Dermis microvascular lymphatic vessel endothelial cell (primary cell): ENCODE measurements at regions not wholly inside any gene's neighbourhood (a gene's known extent, or its start where the extent isn't known, plus 50 kb on each side); places are given as distances from the start of the nearest gene placed in this dataset.

Experiments used
- DNase-seq, 2 donors: peaks; one replicate each; pipeline versions ENCODE4 v3.0.0 to v3.0.0-alpha.2; 2010; ENCODE audit warnings: low read depth in 2 of 2

GRCh38 chr13:29905845-29906244 is 55.4 kb upstream of the UBL3 start:
- peak; percentile 17 to 76 for DNase-seq

DNA sequence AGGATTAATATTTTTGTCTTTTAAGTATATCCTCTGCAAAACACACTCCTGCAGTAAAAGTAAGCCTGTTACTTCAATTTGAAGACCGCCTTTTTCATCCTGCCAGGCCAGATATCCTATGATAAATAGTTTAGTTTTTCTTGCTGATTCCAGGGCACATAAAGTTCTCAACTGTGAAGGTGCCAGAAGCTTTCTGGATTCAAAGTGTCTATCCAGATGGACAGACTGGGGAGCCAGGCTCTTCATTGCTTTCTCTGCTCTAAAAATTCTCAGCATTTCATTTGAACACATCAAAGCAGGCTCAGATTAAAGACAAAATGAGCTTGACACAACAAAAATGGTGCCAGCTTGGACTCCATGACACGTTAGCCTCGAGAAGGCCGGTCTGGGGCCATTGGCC is 53.6 kb upstream of the UBL3 start:
- no peak for DNase-seq

DNA sequence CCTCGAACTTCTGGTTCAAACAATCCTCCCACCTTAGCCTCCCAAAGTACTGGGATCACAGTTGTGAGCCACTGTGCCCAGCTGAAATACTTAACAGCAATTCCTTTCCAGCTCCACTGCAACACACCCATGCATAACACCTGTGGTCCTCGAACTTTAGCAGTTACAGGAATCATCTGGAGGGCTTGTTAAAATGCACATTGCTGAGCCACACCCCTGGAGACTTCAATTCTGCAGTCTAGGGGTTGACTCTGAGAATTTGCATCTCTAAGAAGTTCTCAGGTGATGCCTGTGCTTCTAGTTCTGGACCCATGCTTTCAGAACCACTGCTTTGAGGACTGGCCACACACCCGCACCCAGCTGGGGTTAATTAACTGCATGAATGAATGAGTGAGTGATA is 53.1 kb upstream of the UBL3 start:
- DNase-seq = no peak

- DNase-seq = no peak
These were observed 52.4 kb upstream of the UBL3 start for GRCh38 chr13:29902632-29903305.

- peak in 1 of 2 donors; percentile 57 for DNase-seq
These were observed 51.6 kb upstream of the UBL3 start for GRCh38 chr13:29901710-29902631.
